Forelimb muscle (tissue), 1 donor: ENCODE measurements at regions not wholly inside any gene's neighbourhood (a gene's known extent, or its start where the extent isn't known, plus 50 kb on each side); places are given as distances from the start of the nearest gene placed in this dataset.

Experiments used
- DNase-seq: peaks from one replicate; pipeline ENCODE4 v3.0.0-alpha.2; 2013; ENCODE audit warnings: low read depth

- DNase-seq = no peak
Observed at GRCh38 chr14:55942076-55942654, 176.0 kb upstream of the PELI2 start.

DNA sequence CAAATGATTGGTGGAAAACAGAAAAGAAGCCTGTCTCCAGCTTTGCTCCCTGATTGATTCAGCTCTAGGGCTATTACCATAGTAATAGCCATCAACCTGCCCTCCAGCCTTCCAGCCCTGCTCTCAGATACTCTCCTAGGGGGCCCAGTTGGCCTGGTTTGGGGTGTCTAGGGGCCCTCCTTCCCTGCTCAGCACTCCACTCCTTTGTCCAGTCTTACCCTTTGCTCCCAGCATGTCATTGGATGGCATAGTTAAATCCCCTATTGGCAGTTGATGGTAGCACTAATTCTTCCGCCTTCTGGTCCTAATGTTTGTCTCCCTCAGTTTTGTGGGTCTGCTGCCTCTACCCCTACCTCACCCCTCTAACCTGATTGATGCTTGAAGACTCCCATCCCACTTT lies 175.4 kb upstream of the PELI2 start:
- no peak for DNase-seq

DNA sequence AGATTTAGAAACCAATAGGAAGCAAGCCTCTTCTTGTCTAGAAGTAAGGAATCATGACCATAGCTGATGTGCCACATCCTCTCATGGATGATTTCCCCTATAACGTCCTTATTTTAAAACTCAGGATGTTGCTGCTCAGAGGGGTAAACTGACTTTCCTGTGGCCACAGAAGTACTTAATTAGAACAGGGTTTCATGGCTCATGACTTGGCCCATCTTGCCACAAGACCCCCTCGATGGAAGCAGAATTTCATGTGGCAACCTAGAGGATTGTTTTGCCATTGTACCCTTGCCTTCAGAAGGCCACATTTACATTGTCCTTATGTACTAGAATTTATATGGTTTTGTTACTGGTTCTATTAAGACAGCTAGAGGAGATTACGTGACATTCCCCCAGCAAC lies 173.5 kb upstream of the PELI2 start:
- DNase-seq = no peak

DNA sequence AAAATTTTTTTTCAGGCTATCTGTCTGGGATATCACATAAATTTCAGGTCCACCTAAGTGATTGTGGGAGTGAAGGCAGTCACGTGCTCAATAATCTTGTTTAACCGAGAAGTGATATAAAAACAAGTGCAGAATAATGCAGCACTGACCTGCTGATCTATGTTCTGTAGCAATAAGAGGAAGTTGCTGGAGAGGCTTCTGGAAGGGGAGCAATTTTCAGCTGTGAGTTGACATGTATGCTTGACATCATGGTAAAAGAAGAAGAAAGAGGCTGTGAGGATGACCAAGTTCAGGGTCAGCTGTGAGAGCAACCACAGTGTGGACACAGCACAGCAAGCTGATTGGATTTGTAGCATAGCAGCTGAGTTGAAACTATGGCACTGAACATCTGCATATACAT lies 172.0 kb upstream of the PELI2 start:
- no peak for DNase-seq

DNA sequence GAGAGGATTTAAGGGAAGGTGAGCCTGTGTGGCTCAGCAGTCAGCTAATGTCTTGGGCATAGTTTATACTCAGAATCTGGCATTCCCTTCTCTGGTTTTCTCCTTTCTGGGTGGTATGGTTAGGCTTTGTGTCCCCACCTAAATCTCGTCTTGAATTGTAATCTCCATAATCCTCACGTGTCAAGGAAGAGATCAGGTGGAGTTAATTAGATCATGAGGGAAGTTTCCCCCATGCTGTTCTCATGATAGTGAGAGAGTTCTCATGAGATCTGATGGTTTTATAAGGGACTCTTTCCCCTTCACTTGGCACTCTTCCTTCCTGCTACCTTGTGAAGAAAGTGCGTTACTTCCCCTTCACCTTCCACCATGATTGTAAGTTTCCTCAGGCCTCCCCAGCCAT lies 169.8 kb upstream of the PELI2 start:
- no peak for DNase-seq

GRCh38 chr14:55949708-55950107 lies 168.5 kb upstream of the PELI2 start:
- DNase-seq = no peak

- no peak for DNase-seq
Observed at GRCh38 chr14:55950135-55950534, 168.1 kb upstream of the PELI2 start.

- no peak for DNase-seq
Observed at GRCh38 chr14:55951341-55952206, 166.6 kb upstream of the PELI2 start.

DNA sequence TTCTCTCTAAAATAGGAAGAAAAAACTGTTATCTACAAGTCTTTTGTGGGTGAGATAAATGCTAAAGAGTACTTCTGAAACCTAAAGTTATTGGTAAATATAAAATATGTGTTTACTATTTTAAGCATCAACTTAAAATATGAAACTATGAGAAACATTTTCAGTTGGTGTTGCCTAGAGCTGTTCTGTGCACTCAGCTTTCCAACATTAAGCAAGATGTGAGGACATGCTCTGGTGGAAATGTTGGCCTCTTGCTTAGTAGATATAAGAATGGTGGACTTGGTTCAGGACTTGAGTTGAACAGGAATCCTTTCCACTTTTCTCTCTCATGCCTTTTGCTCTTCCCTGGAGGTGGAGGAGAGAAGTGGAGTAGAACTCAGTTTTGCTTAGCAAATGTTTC lies 164.1 kb upstream of the PELI2 start:
- no peak for DNase-seq

- DNase-seq = no peak
Observed at GRCh38 chr14:55955175-55955574, 163.0 kb upstream of the PELI2 start.

GRCh38 chr14:55957950-55958349 lies 160.3 kb upstream of the PELI2 start:
- DNase-seq = no peak

- no peak for DNase-seq
Observed at GRCh38 chr14:55963295-55963694, 154.9 kb upstream of the PELI2 start.

DNA sequence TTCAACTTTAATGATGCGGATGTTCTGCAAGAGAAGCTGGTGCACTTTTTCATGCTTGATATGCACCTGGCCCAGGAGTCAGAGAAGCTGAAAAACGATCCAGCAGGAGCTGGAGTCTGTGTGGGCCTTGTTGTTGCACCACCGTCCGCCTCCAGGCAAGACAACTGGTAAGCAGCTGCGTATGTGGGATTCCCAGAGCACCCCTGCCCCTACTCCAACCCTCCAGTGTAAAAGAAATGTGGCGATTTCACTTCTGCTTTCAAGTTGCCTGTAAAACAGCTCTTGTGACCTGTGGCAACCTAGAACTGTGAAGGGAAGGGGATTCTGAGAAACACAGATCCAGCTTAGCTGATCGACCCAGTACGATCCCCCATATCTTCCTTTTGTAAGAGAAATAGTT lies 154.1 kb upstream of the PELI2 start:
- DNase-seq = no peak

DNA sequence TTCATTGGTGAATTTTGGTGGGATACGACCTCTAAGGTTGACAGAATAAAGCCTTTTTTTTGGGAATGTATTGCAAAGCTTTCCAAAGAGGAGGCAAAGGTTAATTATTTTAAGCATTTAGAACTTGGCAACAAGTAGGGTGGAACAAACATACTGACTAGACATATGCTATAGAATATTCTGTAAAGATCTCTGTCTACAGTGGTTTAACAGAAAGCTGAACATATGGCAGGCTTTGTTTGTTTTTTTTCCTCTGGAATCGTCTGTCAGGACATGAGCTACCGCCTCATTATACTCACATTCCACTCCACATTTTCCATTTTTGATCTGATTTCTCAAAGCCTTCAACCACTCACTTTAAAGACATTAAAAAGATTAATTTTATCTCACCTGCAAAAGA lies 153.4 kb upstream of the PELI2 start:
- DNase-seq = no peak

- no peak for DNase-seq
Observed at GRCh38 chr14:55965851-55966250, 152.4 kb upstream of the PELI2 start.

DNA sequence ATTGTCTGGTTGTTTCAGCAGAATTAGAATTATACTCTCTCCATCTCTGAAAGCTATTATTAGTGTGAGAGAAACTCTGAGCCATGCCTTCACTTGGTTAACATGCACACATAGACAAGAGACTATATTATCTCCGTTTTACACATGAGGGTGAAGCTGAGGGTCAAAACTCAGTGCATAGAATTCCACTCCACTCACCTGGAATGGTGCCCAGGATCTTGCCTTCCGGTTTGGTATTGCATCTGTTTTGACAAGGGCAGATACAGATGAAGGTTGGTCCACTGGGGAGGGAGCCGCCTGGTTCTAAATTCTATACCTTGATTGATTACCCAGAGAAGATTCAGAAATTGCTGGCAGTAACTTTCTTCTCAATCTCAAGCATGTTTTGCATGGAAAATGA lies 149.5 kb upstream of the PELI2 start:
- DNase-seq = no peak

GRCh38 chr14:55973285-55973800 lies 144.9 kb upstream of the PELI2 start:
- no peak for DNase-seq

DNA sequence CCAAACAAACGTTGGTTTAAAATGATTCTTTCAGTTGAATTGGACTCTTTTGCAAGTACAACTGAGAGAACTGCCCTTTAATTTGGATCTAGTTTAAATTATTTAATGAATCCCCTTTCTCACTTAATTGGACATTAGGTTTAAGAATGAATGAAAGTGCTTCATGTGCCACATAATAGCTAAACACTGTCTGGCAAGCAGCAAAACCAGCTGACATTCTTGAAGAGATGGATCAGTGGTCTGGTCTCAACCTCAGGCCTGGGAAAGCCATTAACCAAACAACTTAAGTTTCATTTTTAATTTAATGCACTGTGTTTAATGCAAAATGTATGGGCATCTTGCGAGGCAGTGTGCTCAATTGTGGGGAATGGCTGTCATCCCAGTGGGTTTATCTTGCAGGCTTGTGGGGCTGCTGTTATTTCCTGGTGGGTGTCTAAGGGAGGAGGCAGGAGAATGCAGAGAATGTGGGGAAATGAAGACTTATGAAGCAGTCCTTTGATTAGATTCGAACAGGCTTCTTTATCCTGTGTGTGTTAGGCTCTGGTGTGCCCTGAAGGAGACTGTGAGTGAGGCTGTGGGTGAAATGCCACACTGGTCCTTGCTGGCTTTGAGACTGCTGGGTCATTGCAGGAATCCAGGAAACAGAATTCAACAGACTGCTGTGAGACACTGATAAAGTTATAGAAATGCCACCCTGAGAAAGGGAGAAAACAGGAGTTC lies 144.1 kb upstream of the PELI2 start:
- DNase-seq = no peak

GRCh38 chr14:55975281-55975910 lies 142.8 kb upstream of the PELI2 start:
- no peak for DNase-seq

DNA sequence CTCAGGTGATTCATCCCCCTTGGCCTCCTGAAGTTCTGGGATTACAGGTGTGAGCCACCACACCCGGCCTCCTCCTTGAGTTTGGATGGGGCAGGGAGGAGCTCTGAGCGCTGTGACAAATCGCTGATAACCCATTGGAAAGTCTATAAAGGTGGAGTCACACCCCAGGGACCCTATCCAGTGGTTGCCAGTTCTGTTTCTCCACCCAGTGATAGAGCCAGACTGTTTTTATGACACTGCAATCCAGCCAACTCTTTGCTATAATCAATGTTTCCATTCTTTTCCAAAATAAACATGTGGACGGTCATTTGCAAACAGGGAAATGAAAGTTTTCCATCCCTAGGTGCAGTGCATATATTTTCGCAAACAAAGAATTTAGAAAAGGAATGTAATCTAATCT lies 142.0 kb upstream of the PELI2 start:
- DNase-seq = no peak

DNA sequence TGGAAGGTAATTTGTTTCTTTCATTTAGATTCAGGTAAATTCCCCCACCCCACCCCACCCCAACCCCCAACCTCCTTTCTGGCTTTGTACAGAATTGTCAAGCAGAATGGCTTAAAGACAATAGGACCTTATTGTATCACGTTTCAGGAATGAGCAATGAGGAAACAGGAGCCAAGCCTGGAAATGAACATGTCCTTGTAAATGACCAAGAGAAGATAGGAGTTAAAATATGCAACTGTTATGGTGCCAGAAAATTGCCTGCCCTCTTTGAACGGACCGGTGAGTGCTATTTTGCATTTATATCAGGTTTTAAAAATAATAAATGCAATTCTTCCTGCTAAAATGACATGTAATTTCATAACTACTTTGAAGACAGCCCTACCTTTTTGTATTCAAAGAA lies 141.6 kb upstream of the PELI2 start:
- DNase-seq = no peak
